ENCODE measurements at regions not wholly inside any gene's neighbourhood (a gene's known extent, or its start where the extent isn't known, plus 50 kb on each side); places are given as distances from the start of the nearest gene placed in this dataset.
"Not testable (repeated sequence)": the region's sequence is repeated elsewhere in the genome, so short reads cannot be mapped to it uniquely, and the experiment has no call there.

- not testable (repeated sequence) for H3K27ac ChIP-seq (ENCODE audit: insufficient read depth, low read length, poor library complexity, severe bottlenecking); ATAC-seq (ENCODE audit: low read depth in 2 of 2); H3K27me3 ChIP-seq (ENCODE audit: control insufficient read depth, insufficient read depth, low read length); H3K36me3 ChIP-seq (ENCODE audit: control insufficient read depth, insufficient read depth, low read length); DNase-seq; H3K4me3 Mint-ChIP-seq; H3K36me3 Mint-ChIP-seq; H3K27me3 Mint-ChIP-seq; H3K9me3 ChIP-seq (ENCODE audit: control insufficient read depth in 2 of 2, low read length in 2 of 2); H3K4me1 ChIP-seq (ENCODE audit: control insufficient read depth, insufficient read depth, low read length, poor library complexity, severe bottlenecking); H3K4me3 ChIP-seq (ENCODE audit: low read depth, low read length)
- H3K4me1 Mint-ChIP-seq, result peaks cover 0 to 36% (median 28%) of the 10 kb centered on the region in 4 donors
- peaks cover 8 to 39% (median 14%) of the 10 kb centered on the region in 7 donors for H3K9me3 Mint-ChIP-seq
- peak overlapping the region in 1 of 3 donors; percentile 65 for H3K27ac Mint-ChIP-seq
These were observed 96.4 kb downstream of the ZNF92 start for GRCh38 chr7:65469919-65470558.

- H3K36me3 Mint-ChIP-seq, result peaks cover 8% of the 10 kb centered on the region
- no peaks in the 10 kb centered on the region for H3K27me3 Mint-ChIP-seq
- no peak overlapping the region for H3K27ac ChIP-seq (ENCODE audit: insufficient read depth, low read length, poor library complexity, severe bottlenecking)
- H3K27me3 ChIP-seq (ENCODE audit: control insufficient read depth, insufficient read depth, low read length), result no peaks in the 10 kb centered on the region
- H3K4me1 ChIP-seq (ENCODE audit: control insufficient read depth, insufficient read depth, low read length, poor library complexity, severe bottlenecking), result peaks cover 16% of the 10 kb centered on the region
- ATAC-seq (ENCODE audit: low read depth in 2 of 2) (no peak), DNase-seq (no peak)
- H3K4me3 Mint-ChIP-seq, result no peak overlapping the region
- peak overlapping the region in 1 of 3 donors; percentile 72 for H3K27ac Mint-ChIP-seq
- peaks cover 6 to 52% (median 40%) of the 10 kb centered on the region in 4 donors for H3K4me1 Mint-ChIP-seq
- H3K9me3 Mint-ChIP-seq, result peaks cover 8 to 45% (median 18%) of the 10 kb centered on the region in 7 donors
- H3K4me3 ChIP-seq (ENCODE audit: low read depth, low read length), result no peak overlapping the region
- H3K9me3 ChIP-seq (ENCODE audit: control insufficient read depth in 2 of 2, low read length in 2 of 2), result no peaks in the 10 kb centered on the region
- no peaks in the 10 kb centered on the region for H3K36me3 ChIP-seq (ENCODE audit: control insufficient read depth, insufficient read depth, low read length)
These were observed 97.9 kb downstream of the ZNF92 start for GRCh38 chr7:65471587-65471986.

GRCh38 chr7:65475040-65475726 lies 101.5 kb downstream of the ZNF92 start:
- Mint-ChIP-seq H3K27me3 (no peaks in the 10 kb centered on the region), H3K27ac (peak overlapping the region; percentile 91 to 94 (median 94)), H3K9me3 (peaks cover 4 to 36% (median 16%) of the 10 kb centered on the region in 7 donors), H3K36me3 (peaks cover 25% of the 10 kb centered on the region), H3K4me1 (peaks cover 14 to 72% (median 46%) of the 10 kb centered on the region in 4 donors), H3K4me3 (peak overlapping the region in 3 of 4 donors; percentile 53 to 83 (median 76))
- ATAC-seq (ENCODE audit: low read depth in 2 of 2) (peak in 1 of 2 donors; percentile 22), DNase-seq (no peak)
- H3K4me1 ChIP-seq (ENCODE audit: control insufficient read depth, insufficient read depth, low read length, poor library complexity, severe bottlenecking), result peaks cover 27% of the 10 kb centered on the region
- H3K36me3 ChIP-seq (ENCODE audit: control insufficient read depth, insufficient read depth, low read length), result no peaks in the 10 kb centered on the region
- no peaks in the 10 kb centered on the region for H3K27me3 ChIP-seq (ENCODE audit: control insufficient read depth, insufficient read depth, low read length)
- no peak overlapping the region for H3K4me3 ChIP-seq (ENCODE audit: low read depth, low read length)
- H3K9me3 ChIP-seq (ENCODE audit: control insufficient read depth in 2 of 2, low read length in 2 of 2), result no peaks in the 10 kb centered on the region
- H3K27ac ChIP-seq (ENCODE audit: insufficient read depth, low read length, poor library complexity, severe bottlenecking), result no peak overlapping the region

GRCh38 chr7:65475734-65476319 lies 102.2 kb downstream of the ZNF92 start:
- H3K27ac Mint-ChIP-seq, result peak overlapping the region; percentile 91 to 94 (median 94)
- Histone ChIP-seq H3K36me3 (ENCODE audit: control insufficient read depth, insufficient read depth, low read length) (no peaks in the 10 kb centered on the region), H3K4me3 (ENCODE audit: low read depth, low read length) (no peak overlapping the region), H3K4me1 (ENCODE audit: control insufficient read depth, insufficient read depth, low read length, poor library complexity, severe bottlenecking) (peaks cover 27% of the 10 kb centered on the region), H3K27ac (ENCODE audit: insufficient read depth, low read length, poor library complexity, severe bottlenecking) (no peak overlapping the region), H3K9me3 (ENCODE audit: control insufficient read depth in 2 of 2, low read length in 2 of 2) (no peaks in the 10 kb centered on the region), H3K27me3 (ENCODE audit: control insufficient read depth, insufficient read depth, low read length) (no peaks in the 10 kb centered on the region)
- no peaks in the 10 kb centered on the region for H3K27me3 Mint-ChIP-seq
- H3K36me3 Mint-ChIP-seq, result peaks cover 29% of the 10 kb centered on the region
- H3K4me3 Mint-ChIP-seq, result peak overlapping the region; percentile 53 to 83 (median 73)
- H3K9me3 Mint-ChIP-seq, result peaks cover 4 to 33% (median 16%) of the 10 kb centered on the region in 7 donors
- ATAC-seq (ENCODE audit: low read depth in 2 of 2), result peak; percentile 68 to 70
- DNase-seq, result peak in 2 of 3 donors; percentile 51 to 85
- H3K4me1 Mint-ChIP-seq, result peaks cover 14 to 75% (median 43%) of the 10 kb centered on the region in 4 donors

- Mint-ChIP-seq H3K4me3 (peak overlapping the region in 3 of 4 donors; percentile 6 to 62 (median 53)), H3K9me3 (peaks cover 4 to 44% (median 19%) of the 10 kb centered on the region in 7 donors), H3K36me3 (peaks cover 29% of the 10 kb centered on the region), H3K4me1 (peaks cover 14 to 79% (median 39%) of the 10 kb centered on the region in 4 donors), H3K27me3 (no peaks in the 10 kb centered on the region), H3K27ac (peak overlapping the region; percentile 78 to 94 (median 81))
- H3K36me3 ChIP-seq (ENCODE audit: control insufficient read depth, insufficient read depth, low read length), result no peaks in the 10 kb centered on the region
- DNase-seq, result no peak
- no peak for ATAC-seq (ENCODE audit: low read depth in 2 of 2)
- no peaks in the 10 kb centered on the region for H3K27me3 ChIP-seq (ENCODE audit: control insufficient read depth, insufficient read depth, low read length)
- no peaks in the 10 kb centered on the region for H3K9me3 ChIP-seq (ENCODE audit: control insufficient read depth in 2 of 2, low read length in 2 of 2)
- H3K4me1 ChIP-seq (ENCODE audit: control insufficient read depth, insufficient read depth, low read length, poor library complexity, severe bottlenecking), result peaks cover 27% of the 10 kb centered on the region
- no peak overlapping the region for H3K27ac ChIP-seq (ENCODE audit: insufficient read depth, low read length, poor library complexity, severe bottlenecking)
- no peak overlapping the region for H3K4me3 ChIP-seq (ENCODE audit: low read depth, low read length)
These were observed 103.7 kb downstream of the ZNF92 start for GRCh38 chr7:65477326-65477725.

GRCh38 chr7:65489260-65489767 lies 115.7 kb downstream of the ZNF92 start:
- no peak overlapping the region for H3K4me3 Mint-ChIP-seq
- H3K4me1 ChIP-seq (ENCODE audit: control insufficient read depth, insufficient read depth, low read length, poor library complexity, severe bottlenecking), result no peaks in the 10 kb centered on the region
- H3K27ac ChIP-seq (ENCODE audit: insufficient read depth, low read length, poor library complexity, severe bottlenecking), result no peak overlapping the region
- peaks cover 0 to 2% (median under 1%) of the 10 kb centered on the region in 4 donors for H3K4me1 Mint-ChIP-seq
- no peak overlapping the region for H3K4me3 ChIP-seq (ENCODE audit: low read depth, low read length)
- DNase-seq, result no peak
- peak overlapping the region in 1 of 3 donors; percentile 69 for H3K27ac Mint-ChIP-seq
- peaks cover 17 to 25% of the 10 kb centered on the region in 2 experiments for H3K9me3 ChIP-seq (ENCODE audit: control insufficient read depth in 2 of 2, low read length in 2 of 2)
- H3K27me3 Mint-ChIP-seq, result no peaks in the 10 kb centered on the region
- H3K36me3 Mint-ChIP-seq, result peaks cover 11% of the 10 kb centered on the region
- peaks cover 5 to 51% (median 18%) of the 10 kb centered on the region in 7 donors for H3K9me3 Mint-ChIP-seq
- no peaks in the 10 kb centered on the region for H3K27me3 ChIP-seq (ENCODE audit: control insufficient read depth, insufficient read depth, low read length)
- H3K36me3 ChIP-seq (ENCODE audit: control insufficient read depth, insufficient read depth, low read length), result no peaks in the 10 kb centered on the region
- no peak for ATAC-seq (ENCODE audit: low read depth in 2 of 2)

GRCh38 chr7:65496697-65497096 lies 123.0 kb downstream of the ZNF92 start:
- H3K4me3 Mint-ChIP-seq; H3K36me3 Mint-ChIP-seq; DNase-seq; H3K36me3 ChIP-seq (ENCODE audit: control insufficient read depth, insufficient read depth, low read length); H3K4me1 ChIP-seq (ENCODE audit: control insufficient read depth, insufficient read depth, low read length, poor library complexity, severe bottlenecking); ATAC-seq (ENCODE audit: low read depth in 2 of 2); H3K4me1 Mint-ChIP-seq; H3K27ac Mint-ChIP-seq; H3K27me3 Mint-ChIP-seq; H3K9me3 Mint-ChIP-seq; H3K27ac ChIP-seq (ENCODE audit: insufficient read depth, low read length, poor library complexity, severe bottlenecking); H3K9me3 ChIP-seq (ENCODE audit: control insufficient read depth in 2 of 2, low read length in 2 of 2); H3K4me3 ChIP-seq (ENCODE audit: low read depth, low read length); H3K27me3 ChIP-seq (ENCODE audit: control insufficient read depth, insufficient read depth, low read length): not testable (repeated sequence)
